GM12891 (cell line): ENCODE measurements at regions not wholly inside any gene's neighbourhood (a gene's known extent, or its start where the extent isn't known, plus 50 kb on each side); places are given as distances from the start of the nearest gene placed in this dataset.

Experiments
- POLR2A ChIP-seq: IDR thresholded peaks from 2 replicates; pipeline ENCODE4 v1.6.1; 2011; ENCODE audit warnings: low read depth, low read length, control low read depth
- POLR2AphosphoS5 ChIP-seq: IDR thresholded peaks from 2 replicates; pipeline ENCODE4 v1.6.1; 2011; ENCODE audit warnings: low read depth, low read length, control low read depth
- SPI1 ChIP-seq: IDR thresholded peaks from 2 replicates; pipeline ENCODE4 v1.6.1; 2011; ENCODE audit warnings: low read depth, low read length, control low read depth

DNA sequence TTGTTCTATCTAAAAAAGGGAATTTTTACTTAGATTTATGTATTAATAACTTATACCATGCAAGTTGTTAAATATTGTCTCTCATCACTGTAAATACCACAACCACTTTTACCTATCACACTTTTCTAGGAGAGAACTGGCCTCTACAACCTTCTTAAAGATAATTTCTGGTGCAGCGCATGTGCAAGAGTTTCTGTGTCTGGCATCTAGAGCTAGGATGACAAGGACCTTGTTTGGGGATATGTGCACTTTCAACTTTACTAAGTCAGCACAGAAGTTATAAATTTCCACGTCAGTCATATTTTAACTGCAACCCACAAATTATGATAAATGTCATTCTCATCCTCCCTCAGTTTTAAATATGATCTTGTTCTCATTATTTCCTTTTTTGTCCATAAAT is 156.9 kb upstream of the ADCY1 start:
- TF ChIP-seq POLR2AphosphoS5 (no peak), POLR2A (no peak), SPI1 (no peak)
